Neural cell (in vitro differentiated cells): ENCODE measurements at regions not wholly inside any gene's neighbourhood (a gene's known extent, or its start where the extent isn't known, plus 50 kb on each side); places are given as distances from the start of the nearest gene placed in this dataset.

ENCODE experiments used
- MXI1 ChIP-seq: fragments of 450-650 bp; conservative IDR thresholded peaks from 2 replicates; pipeline ENCODE4 v1.6.1; 2014; ENCODE audit warnings: antibody characterized with exemption, mild to moderate bottlenecking; ENCODE audit not compliant: poor library complexity, severe bottlenecking
- TAF1 ChIP-seq: IDR thresholded peaks from 2 replicates; pipeline ENCODE4 v1.6.1; 2012; ENCODE audit warnings: low read depth

DNA sequence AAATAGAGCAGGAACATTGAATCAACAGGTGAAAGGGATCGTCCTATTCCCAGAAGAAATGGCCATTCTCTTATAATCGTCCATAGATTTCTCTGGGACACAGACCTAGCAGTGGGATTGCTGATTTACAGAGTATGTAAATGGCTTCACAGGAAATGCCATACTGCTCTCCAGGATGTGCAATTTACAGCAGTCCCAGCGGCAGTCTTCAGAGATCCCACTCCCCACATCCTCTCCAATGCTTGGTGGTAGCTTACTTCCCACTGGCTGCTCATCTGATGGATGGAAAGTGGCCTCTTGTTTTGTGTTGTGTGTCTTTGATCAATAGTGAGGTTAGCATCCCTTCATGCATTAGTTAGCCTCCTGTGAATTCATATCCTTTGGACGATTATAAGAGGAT, 58.1 kb upstream of the PRMT8 start:
- TF ChIP-seq TAF1 (no peak), MXI1 (no peak)
